ENCODE measurements at regions not wholly inside any gene's neighbourhood (a gene's known extent, or its start where the extent isn't known, plus 50 kb on each side); places are given as distances from the start of the nearest gene placed in this dataset.

GRCh38 chr3:107116251-107116650 lies 261.0 kb upstream of the CCDC54 start:
- no peak for TF ChIP-seq EZH2 (IDR thresholded peaks at IDR 0.05; ENCODE audit: borderline replicate concordance, low read depth, low read length, severe bottlenecking)
- no peak for TF ChIP-seq CTCF (IDR thresholded peaks at IDR 0.05; ENCODE audit: borderline replicate concordance, extremely low read depth, low read length, poor library complexity, severe bottlenecking)
- no peak overlapping the region for H2AFZ ChIP-seq (ENCODE audit: low read depth, low read length)
- no peaks in the 10 kb centered on the region for H3K9me3 ChIP-seq (ENCODE audit: insufficient read depth, low read length, severe bottlenecking)
- no peaks in the 10 kb centered on the region for H3K36me3 ChIP-seq (ENCODE audit: insufficient read depth, low read length)
- no peak overlapping the region for H3K4me2 ChIP-seq (ENCODE audit: insufficient read depth, low read length)
- no peak overlapping the region for H3K27ac ChIP-seq (ENCODE audit: low read length)
- H3K4me3 ChIP-seq (ENCODE audit: low read depth in 1 of 2, low read length in 2 of 2) = no peak overlapping the region
- H3K4me1 ChIP-seq (ENCODE audit: insufficient read depth, low read length) = peaks cover 7% of the 10 kb centered on the region
- H4K20me1 ChIP-seq (ENCODE audit: insufficient read depth, low read length) = no peaks in the 10 kb centered on the region
- DNase-seq (no peak), ATAC-seq (ENCODE audit: insufficient read depth, low read depth) (no peak)
- no peak overlapping the region for H3K9ac ChIP-seq (ENCODE audit: low read depth, low read length)
- no peaks in the 10 kb centered on the region for H3K79me2 ChIP-seq (ENCODE audit: insufficient read depth, low read length)
- no peaks in the 10 kb centered on the region for H3K27me3 ChIP-seq (ENCODE audit: insufficient read depth, low read length, poor library complexity)

DNA sequence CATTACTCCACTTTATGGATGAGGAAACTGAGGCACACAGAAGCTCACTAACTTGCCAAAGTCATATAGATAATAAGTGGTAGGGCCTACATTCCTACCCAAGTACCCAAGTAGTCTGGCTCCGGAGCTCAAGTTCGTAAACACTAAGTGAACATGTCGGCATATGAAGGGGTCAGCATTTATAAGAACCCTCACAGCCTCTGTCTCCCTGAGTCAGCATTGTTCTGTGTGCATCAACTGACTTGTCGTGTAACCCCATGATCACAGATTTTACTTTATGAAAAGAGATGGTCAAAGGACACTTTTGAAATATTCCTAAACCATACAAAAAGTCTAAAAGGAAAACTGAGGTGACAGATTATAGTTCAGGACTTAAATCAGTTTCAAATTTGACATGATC lies 260.1 kb upstream of the CCDC54 start:
- Histone ChIP-seq H3K36me3 (ENCODE audit: insufficient read depth, low read length) (no peaks in the 10 kb centered on the region), H2AFZ (ENCODE audit: low read depth, low read length) (no peak overlapping the region), H3K27ac (ENCODE audit: low read length) (no peak overlapping the region), H3K4me3 (ENCODE audit: low read depth in 1 of 2, low read length in 2 of 2) (no peak overlapping the region), H3K4me2 (ENCODE audit: insufficient read depth, low read length) (no peak overlapping the region), H3K4me1 (ENCODE audit: insufficient read depth, low read length) (peaks cover 7% of the 10 kb centered on the region), H3K9me3 (ENCODE audit: insufficient read depth, low read length, severe bottlenecking) (no peaks in the 10 kb centered on the region), H3K27me3 (ENCODE audit: insufficient read depth, low read length, poor library complexity) (no peaks in the 10 kb centered on the region), H4K20me1 (ENCODE audit: insufficient read depth, low read length) (no peaks in the 10 kb centered on the region), H3K79me2 (ENCODE audit: insufficient read depth, low read length) (no peaks in the 10 kb centered on the region), H3K9ac (ENCODE audit: low read depth, low read length) (no peak overlapping the region)
- no peak for DNase-seq
- TF ChIP-seq EZH2 (IDR thresholded peaks at IDR 0.05; ENCODE audit: borderline replicate concordance, low read depth, low read length, severe bottlenecking) (no peak), CTCF (IDR thresholded peaks at IDR 0.05; ENCODE audit: borderline replicate concordance, extremely low read depth, low read length, poor library complexity, severe bottlenecking) (no peak)
- ATAC-seq (ENCODE audit: insufficient read depth, low read depth) = no peak

DNA sequence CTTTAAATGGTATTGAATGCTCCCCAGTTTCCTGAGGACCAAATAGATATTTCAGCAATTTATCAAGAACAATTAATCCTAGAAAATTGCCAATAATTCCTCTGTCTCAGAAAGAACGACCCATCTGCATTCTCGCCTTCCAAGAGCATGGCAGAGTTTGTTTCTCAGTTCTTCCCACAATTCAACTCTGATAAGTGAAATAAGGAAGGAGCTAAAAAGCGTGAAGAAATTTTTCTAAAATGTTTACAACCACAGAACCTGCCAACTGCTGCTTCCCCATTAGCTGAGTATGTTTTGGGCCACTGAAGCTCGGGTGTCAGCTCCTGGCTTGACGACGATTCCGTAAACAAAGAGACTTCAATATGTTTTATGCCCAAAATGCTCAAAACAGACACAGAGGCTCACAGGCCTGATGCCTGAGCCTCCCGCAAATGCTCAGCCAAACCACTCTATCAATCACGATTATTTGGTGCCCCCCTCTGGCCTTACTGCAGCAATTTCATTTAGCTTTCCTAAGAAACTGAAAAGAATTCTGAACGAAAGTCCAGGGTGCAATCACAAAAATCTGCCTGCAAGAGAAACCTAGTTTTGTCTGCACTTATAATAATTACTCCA lies 259.2 kb upstream of the CCDC54 start:
- ATAC-seq (ENCODE audit: insufficient read depth, low read depth) (peak; percentile 82), DNase-seq (peak; percentile 58)
- H2AFZ ChIP-seq (ENCODE audit: low read depth, low read length) = peak overlapping the region; percentile 61
- H3K9me3 ChIP-seq (ENCODE audit: insufficient read depth, low read length, severe bottlenecking) = no peaks in the 10 kb centered on the region
- TF ChIP-seq EZH2 (IDR thresholded peaks at IDR 0.05; ENCODE audit: borderline replicate concordance, low read depth, low read length, severe bottlenecking) = no peak
- TF ChIP-seq CTCF (IDR thresholded peaks at IDR 0.05; ENCODE audit: borderline replicate concordance, extremely low read depth, low read length, poor library complexity, severe bottlenecking) = peak; percentile 83
- H3K9ac ChIP-seq (ENCODE audit: low read depth, low read length) = no peak overlapping the region
- peaks cover 7% of the 10 kb centered on the region for H3K4me1 ChIP-seq (ENCODE audit: insufficient read depth, low read length)
- H3K27ac ChIP-seq (ENCODE audit: low read length) = no peak overlapping the region
- H3K4me2 ChIP-seq (ENCODE audit: insufficient read depth, low read length) = no peak overlapping the region
- H3K36me3 ChIP-seq (ENCODE audit: insufficient read depth, low read length) = no peaks in the 10 kb centered on the region
- no peaks in the 10 kb centered on the region for H3K27me3 ChIP-seq (ENCODE audit: insufficient read depth, low read length, poor library complexity)
- H4K20me1 ChIP-seq (ENCODE audit: insufficient read depth, low read length) = no peaks in the 10 kb centered on the region
- no peak overlapping the region for H3K4me3 ChIP-seq (ENCODE audit: low read depth in 1 of 2, low read length in 2 of 2)
- H3K79me2 ChIP-seq (ENCODE audit: insufficient read depth, low read length) = no peaks in the 10 kb centered on the region
